CD4-positive, alpha-beta T cell treated with Interleukin-17A for 4 hours (primary cell): ENCODE measurements at regions not wholly inside any gene's neighbourhood (a gene's known extent, or its start where the extent isn't known, plus 50 kb on each side); places are given as distances from the start of the nearest gene placed in this dataset.
"Not testable (repeated sequence)": the region's sequence is repeated elsewhere in the genome, so short reads cannot be mapped to it uniquely, and the experiment has no call there.

Experiments used
- DNase-seq: peaks from one replicate; pipeline ENCODE4 v3.0.0-alpha.2; 2020; ENCODE audit warnings: mixed read lengths

DNA sequence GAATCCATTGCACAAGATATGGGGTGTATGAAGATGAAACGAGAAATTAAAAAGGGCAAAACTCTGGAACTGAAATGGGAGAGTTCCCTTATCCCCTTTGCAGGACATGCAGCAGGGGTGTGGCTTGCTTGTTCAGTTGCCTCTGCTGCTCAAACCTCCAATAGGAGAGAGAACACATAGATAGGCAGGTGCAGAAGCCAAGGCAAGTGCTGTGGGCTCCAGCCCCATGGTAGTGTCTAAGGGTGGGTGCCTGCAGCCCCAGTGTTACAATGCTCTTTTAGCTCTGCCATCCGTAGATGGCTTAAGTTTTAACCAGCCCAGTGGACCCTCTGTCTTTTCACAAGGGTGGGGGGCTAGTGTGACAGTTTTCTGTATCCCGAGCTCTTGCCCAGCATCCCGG lies 69.7 kb downstream of the CMAS start:
- no peak for DNase-seq

DNA sequence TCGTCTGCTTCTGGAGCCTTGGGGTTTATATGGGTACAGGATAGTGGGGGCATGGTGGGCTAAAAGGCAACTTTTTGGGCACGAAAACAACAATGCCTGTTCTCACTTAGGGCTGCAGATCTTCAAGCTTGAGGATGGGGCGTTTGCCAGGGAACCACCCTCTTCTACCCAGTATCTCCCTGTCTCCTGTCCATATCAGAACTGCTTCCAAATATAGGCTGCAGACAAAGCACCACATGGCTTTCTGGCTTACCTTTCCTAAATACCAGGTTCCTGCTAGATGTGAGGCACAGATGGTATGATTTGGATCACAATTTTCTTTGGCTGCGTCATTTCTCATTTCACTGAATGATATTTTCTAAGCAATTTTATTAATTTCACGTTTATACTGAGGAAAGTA lies 70.4 kb downstream of the CMAS start:
- DNase-seq, result no peak

DNA sequence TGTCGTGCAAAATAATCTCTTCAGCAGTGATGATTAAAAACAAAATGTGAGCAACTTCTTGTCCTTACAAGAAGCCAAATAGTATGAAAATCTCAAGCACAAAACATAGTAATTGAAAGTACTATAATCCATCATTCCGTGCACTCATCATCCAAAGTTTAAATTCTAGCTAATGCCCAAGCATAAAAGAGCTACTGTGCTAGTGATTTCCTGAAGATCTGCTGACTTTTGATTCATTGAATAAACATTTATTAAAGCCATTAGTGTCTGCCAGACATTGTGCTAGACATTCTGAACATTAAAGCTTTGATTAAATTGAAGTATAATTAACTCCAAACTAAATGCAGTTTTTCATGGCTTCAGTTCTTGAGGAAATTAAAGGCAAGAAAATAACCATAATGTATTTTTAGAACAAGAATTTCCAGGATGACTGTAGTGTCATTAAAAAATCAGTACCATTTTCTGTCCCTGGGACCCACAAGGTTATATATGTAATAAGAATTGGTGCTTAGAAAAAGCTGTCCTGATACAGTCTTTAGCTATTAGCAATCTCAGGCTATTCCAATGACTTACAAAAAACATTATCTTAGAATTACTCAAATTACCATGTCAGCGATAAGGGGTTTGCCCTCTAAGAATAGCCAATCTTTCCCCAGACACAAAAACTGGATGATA lies 71.7 kb downstream of the CMAS start:
- DNase-seq, result no peak

DNA sequence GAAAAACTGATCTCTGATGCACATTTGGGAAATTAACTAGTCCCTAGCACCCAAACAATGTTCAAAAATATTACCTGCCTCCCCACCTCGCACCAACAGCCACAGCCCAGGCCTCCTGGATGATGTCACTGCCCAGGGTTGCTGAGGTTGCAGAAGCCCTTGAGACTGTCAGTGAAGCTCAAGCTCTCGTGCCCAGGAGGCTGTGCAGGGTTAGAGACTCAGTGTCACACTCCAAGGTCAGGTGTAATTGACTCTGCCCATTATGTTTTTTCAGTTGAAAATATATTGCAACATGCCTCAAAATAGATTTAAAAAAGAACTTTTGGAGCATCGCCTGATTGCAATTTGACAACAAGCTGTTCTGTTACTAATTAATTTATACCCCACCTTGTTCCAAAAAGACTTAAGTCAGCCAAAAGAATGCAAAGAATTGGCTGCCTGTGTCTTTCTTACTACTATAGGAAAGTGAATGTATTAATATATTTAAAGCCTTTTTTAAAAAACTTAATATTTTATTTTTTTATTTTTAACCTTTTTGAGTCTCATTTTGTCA lies 72.3 kb downstream of the CMAS start:
- no peak for DNase-seq

DNA sequence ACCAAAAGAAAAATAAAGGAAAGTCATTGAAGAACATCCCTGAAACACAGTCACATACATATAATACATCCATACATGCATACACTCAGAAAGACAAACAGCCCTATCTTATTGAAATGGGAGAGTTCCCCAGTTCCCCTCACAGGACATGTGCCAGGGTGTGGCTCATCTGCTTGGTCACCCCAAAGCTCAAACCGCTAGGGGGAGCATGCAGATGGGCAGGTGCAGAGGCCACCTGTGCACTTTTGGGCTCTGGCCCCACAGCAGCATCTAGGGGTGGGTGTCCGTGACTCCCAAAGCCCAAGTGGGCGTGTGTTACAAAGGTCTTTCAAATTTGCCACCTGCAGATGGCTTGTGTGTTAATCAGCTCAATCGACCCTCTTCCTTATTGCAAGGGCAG lies 75.2 kb downstream of the CMAS start:
- DNase-seq, result peak; percentile 60

DNA sequence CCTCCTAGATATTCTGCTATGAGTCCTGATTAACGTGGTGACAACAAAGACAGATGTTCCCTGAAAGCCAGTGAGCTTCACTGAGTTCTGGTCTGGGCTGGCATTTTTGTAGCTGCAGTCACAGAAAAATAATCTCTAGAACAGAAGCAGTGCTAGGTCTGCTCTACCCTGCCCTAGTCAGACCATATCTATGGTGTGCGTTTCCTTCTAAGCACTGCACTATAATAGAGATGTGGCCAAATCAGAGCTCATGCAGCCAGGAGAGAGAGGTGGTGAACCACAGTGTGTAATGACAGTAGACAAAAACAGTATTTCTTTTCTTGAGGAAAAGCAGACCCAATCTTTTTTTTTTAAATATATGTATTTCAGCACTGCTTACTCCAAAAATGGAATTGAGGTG lies 76.3 kb downstream of the CMAS start:
- no peak for DNase-seq

DNA sequence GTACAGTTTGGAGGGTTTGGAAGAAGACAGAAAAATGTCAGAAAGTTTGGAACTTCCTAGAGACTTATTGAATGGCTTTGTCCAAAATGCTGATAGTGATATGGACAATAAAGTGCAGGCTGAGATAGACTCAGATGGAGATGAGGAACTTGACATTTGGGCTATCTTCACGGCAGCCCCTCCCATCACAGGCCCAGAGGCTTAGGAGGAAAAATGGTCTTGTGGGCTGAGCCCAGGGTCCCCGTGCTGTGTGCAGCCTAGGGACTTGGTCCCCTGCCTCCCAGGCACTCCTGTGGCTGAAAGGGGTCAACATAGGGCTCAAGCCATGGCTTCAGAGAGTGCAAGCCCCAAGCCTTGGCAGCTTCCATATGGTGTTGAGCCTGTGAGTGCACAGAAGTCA lies 79.0 kb downstream of the CMAS start:
- no peak for DNase-seq

DNA sequence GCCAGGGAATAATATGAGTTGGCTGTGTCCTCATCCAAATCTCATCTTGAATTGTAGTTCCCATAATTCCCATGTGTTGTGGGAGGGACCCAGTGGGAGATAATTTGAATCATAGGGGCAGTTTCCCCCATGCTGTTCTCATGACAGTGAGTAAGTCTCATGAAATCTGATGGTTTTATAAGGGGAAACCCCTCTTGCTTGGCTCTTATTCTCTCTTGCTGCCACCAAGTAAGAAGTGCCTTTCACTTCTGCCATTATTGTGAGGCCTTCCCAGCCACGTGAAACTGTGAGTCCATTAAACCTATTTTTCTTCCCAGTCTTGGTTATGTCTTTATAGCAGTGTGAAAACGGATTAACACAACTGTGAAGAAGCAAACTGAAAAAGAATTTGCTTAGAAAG lies 80.1 kb downstream of the CMAS start:
- not testable (repeated sequence) for DNase-seq

DNA sequence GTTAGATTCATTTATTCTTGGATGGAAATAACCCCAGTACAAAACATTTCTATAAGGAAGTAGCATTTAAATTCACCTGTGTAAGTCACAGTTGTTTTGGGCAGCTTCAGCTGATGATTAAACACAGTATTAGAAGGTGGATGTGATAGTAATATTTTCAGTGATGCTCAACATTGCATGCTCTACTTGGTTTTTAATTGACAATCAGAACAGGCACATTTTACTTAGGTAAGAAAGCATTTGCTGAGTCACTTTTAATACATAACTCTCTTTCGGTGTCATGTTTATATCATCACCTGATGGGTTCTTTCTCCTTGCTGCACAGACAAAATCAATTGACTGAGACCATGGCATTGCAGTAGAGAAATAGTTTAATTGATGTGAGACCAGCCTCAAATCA lies 80.7 kb downstream of the CMAS start:
- no peak for DNase-seq

DNA sequence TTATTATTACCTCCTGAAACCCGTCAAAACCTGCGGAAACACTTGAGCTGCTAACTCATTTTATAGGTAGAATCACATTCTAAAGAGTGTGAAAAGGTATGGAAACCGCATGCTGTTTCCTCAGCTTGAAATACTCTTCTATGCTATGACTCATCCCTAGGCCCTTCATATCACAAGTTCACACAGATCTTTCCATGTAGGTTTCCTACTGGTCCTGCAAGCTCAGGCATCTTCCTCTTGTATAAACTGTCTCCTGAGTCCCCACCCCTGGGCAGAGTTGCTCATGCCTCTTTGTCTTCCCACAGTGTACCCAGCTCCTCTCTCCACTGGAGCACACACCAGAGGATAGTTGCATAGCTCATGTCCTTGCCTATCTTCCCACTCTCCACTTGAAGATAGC lies 84.7 kb downstream of the CMAS start:
- no peak for DNase-seq

DNA sequence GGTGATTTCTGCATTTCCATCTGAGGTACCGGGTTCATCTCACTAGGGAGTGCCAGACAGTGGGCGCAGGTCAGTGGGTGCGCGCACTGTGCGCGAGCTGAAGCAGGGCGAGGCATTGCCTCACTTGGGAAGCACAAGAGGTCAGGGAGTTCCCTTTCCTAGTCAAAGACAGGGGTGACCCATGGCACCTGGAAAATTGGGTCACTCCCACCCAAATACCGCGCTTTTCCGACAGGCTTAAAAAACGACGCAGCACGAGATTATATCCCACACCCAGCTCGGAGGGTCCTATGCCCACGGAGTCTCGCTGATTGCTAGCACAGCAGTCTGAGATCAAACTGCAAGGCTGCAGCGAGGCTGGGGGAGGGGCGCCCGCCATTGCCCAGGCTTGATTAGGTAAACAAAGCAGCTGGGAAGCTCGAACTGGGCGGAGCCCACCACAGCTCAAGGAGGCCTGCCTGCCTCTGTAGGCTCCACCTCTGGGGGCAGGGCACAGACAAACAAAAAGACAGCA lies 90.6 kb downstream of the CMAS start:
- DNase-seq, result not testable (repeated sequence)
